NCI-H526 treated with DMSO at 0.1 percent for 48 hours (cell line): ENCODE measurements at regions not wholly inside any gene's neighbourhood (a gene's known extent, or its start where the extent isn't known, plus 50 kb on each side); places are given as distances from the start of the nearest gene placed in this dataset.
A peak's percentile ranks its signal among the peaks of the same experiment; 100 is the strongest.

Experiments
- DNase-seq: peaks from one replicate; lab custom pipeline; 2025; lab: John Stamatoyannopoulos, UW

DNA sequence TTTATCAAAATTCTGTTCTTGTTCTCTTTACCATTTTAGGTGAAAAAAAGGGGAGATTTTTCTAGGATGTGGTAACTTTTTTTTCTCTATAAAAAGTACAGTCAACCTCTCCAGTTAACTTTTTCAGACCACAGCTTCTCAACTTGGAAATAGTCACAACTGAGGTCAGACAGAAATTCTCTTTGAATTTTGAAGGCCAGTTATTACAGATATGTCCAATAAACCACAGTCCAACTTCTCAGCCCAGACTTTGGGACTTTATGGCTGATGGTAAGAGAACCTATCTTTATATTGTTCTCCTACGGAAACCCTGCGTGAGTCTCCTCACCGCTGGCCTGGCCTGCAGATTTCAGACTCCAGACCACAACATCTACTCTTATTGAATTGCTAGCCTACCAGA, 176.7 kb downstream of the DACT1 start:
- no peak for DNase-seq

DNA sequence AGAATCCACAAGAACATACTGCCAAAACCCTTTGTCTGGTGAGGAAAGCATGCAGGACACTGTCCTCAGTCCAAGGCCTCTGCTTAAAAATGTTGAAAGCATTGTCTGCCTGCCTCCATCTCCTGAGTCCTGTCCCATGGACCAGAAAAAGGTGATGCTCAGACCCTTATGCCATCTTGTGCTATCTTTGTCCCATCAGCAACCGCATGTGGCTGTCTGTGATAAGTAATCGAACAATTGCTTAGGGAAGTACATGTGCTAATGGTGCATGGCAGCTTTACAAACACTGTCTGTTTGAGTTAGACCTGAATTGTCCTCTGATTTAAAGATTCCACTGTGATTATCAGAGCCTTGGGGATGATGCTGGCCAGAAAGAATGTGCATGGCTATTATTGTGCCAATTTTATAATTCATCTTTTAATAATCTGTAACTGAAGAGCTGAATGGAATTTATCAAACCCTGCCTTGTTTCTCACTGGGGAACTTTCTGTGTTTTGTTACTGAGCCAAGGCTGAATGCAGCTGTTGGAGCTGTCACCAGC, 177.5 kb downstream of the DACT1 start:
- no peak for DNase-seq

DNA sequence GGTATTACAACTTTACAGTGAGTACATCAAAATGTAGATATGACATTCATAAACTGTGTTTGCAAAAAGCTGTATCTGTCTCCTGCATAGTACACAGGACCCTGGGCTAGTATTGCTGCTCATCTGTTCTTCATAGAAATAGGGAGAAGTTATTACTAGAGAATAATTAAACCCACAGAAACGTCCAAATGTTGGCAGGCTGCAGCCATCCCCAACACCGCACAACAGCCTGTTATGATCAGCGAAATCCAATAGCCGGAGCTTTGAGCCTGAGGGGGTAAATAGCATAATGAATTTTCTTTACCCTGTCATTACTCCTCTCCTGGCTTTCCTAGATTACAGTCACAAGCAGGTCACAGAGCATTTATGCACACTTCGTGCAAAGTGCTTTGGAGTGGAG, 178.0 kb downstream of the DACT1 start:
- DNase-seq, result no peak

DNA sequence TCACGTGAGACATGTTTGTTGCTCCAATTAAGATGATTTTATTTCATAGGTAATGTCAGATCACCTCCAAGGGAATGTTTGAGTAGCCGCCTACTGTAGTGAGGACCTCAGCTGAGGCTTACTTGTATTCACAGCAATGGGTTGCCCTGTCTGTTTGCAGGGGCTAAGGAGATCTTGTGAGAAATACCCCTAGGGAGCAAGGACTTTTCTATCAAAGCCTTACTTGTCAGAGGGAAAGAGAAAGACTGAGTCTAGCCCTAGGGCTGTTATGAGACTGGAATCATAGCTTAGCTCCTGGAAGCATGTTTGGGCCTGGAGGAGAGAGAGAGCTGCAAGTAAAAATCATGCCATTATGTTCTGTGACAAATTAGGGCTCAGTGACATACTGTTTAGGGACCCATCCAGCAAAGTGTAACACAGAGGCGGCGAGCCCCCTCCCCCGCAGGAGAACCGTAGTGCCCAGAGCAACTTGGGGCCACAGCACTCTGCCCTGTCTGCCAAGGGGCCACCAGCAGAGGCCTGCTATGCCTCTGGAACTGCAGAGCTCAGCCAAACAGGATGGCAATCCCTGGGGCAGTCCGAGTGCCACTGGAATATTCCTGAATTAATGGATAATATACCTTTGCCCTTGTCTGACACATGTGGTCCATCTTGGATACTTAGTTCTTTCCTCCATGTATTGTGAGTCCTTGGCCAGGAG, 178.8 kb downstream of the DACT1 start:
- no peak for DNase-seq

DNA sequence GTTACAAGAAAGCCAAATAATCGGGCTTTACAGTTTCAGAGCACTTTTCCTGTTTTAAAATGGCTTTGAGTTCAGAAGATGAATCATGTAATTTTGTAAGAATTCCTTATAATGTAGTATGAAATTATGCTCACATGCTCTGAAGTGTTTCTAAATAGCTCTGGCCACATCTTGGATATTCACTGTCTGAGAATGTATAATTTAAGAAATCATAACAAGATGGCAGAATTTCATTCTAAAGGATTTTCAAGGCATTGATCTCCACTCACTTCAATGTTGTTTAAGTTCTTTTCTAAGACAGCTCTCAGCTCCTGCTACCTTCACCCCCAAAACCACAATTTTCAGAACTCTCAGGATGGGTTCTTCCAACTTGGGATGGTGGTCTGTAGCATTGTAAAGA, 180.1 kb downstream of the DACT1 start:
- DNase-seq, result no peak

DNA sequence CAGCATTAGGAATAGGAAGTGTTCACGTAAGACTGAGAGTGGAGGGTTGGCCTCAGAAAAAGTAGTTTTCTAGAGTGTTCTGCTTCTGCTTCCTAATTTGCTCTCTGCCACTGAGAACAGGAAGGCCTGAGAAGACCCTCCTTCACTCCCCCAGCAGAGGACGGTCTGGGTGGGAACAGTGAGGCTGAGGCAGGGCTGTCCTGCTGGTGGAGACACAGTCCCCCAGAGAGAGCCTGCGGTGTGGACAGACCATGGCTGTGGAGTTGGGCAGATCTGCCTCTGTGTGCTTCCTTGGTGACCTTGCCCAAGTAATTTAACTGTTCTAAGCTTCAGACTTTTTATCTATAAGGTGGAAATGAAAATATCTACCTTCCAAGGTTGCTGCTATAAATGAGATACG, 182.3 kb downstream of the DACT1 start:
- no peak for DNase-seq

DNA sequence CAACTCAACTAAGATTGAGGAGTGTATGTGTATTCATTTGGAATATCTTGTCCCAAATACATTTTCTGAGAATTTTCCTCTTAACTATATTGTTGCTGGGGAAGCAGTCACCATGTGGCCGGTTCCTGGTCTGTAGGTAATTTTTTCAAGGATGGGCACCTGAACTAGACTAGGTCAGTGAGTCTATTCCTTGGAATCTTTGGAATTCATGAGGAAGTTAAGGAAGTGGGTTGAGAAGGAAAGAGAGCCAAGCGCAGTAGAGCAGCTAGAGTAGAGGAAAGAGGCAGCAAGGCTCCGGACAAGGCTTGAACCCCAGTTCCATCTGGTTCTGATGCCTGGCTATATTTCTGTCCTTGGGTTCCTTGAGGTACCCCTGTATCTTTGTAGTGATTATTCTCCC, 183.7 kb downstream of the DACT1 start:
- no peak for DNase-seq

DNA sequence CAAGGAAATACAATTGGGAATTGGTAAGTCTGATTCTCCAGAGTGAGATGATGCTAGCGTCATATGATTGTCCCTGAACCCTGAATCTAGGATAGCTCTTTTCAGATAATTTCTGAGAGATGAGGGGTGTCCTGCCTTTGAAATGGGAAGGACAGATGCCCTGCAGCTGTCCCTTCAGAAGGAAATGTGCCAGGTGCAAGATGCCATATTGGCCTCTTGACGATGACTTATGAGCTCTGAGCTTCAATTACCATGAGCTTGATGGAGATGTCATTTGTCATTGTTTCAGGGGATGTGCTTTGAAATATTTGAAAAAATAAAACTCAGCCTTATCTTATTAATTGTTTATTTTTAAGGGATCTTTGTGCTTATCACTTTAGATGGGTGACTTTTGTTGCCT, 185.1 kb downstream of the DACT1 start:
- no peak for DNase-seq

DNA sequence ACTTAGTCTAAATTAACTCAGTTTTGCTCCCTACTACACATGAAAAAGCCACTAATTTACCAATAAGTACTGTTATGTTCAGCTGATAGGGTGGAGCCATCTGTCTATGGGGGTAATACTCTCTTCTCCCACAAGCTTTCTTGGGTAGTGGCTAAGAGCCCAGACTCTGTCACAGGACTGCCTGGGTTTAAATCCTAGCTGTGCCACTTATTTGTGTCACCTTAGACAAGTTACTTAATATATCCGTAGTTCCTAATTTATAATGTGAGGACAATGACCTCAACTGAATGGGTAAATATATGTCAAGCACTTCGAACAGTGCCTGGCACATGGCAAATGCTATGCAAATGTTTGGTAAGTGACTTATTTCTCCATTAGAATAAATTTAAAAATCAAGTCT, 185.6 kb downstream of the DACT1 start:
- DNase-seq, result no peak

DNA sequence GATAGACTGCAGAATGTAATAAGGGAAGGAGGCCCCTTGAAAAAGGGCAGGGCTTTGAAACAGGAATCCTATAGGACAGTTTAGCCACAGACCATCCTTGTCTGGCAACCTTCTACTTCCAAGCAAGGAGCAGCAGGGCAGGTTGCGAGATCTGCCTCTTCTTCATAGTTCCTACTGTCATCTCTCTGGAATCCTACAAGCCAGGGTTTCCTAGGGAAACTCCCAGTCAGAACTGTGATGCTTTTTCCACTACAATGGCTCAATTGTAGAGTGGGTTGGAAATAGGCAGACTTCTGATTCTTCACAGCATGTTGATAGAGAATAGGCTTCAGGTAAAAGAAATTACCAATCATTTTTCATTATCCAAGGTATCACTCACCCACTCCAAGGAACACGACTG, 186.3 kb downstream of the DACT1 start:
- DNase-seq, result no peak

DNA sequence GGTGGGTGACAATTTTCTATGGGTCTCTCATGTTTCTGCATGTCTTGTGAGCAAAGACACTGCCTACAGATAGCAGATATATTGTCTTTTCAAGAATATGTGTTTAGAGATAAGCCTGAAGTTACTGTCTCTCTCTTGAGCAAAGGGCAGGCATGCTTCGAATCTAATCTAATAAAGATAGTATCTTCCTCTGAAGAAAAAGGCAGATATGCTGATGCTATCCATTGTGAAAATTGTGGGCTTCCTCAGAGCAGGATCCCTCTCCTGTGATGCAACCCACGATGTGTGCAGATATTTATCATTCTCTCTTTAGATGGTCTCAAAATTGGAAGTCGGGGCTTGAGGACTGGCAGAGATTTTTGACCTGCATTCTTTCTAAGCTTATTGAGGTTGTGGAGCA, 187.0 kb downstream of the DACT1 start:
- no peak for DNase-seq

DNA sequence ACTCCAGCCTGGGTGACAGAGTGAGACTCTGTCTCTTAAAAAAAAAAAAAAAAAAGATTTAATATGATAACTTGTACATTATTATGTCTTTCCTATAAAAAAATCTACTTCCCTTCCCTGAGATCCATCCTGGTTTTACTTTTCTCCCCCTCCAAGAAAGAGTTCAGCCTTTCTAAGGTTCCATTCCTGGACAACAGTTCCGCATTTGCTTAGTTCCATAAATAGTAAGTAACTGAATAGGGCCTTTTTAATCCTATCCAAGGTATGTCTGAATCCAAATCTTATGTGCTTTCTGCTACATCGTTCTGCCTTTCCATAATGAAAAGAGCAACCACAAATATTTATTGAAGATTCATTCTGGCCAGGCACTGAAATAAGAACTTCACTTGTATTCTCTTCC, 187.8 kb downstream of the DACT1 start:
- DNase-seq, result no peak

DNA sequence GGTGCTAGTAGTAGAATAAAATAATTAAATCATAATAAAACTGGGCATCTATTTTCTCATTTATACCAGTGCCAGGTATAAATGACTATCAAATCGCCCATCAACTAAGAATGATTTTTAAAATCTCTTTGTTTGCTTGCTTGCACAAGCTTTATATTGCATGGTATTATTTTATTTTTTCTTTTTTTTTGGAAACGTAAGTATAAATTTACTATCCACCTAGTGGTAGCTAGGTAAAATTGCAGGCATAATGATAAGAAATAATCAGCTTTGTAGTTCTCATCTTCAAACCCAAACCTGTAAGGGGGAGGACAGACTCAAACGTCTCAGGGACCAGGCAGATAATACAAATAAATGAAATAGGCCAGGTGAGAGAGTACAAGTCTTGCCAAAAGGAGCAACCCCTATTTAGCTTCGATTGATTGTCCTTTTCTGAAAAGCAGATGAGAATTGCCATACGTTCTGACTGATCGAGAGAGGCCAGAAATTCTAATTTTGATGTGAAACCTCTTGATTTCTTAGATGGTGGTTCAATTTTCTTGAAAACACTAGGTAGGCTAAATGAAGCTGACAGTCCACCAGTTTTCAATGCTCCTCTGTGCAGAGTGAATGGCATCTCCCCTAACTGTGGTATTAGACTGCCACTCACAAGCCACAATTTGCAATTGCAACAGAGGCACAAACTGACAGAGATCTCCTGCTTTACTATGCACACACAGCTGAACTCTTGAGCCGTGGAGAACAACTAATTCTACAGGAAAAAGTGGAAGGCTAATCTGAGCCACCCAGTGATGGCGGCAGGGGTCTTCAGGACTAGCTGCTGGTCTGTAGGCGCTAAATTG, 189.3 kb downstream of the DACT1 start:
- DNase-seq, result peak; percentile 38

DNA sequence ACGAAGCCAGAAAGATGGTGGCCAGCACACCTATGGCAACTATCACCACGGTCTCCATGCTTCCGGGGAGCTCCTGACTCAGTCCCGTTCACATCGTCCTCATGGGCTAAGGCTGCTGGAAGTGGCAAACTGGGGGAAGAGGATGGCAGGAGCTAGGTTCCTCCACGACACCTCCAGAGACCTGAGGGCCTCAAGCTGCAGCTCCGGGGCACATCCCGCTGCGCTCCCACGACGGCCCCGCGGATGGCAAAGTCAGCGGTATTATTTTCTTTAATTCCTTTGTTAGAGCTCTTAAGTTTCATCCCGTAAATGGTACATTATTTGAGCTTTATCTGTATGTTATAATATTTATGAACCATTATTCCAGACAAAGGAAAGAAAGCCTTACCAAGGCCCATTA, 190.5 kb downstream of the DACT1 start:
- no peak for DNase-seq

DNA sequence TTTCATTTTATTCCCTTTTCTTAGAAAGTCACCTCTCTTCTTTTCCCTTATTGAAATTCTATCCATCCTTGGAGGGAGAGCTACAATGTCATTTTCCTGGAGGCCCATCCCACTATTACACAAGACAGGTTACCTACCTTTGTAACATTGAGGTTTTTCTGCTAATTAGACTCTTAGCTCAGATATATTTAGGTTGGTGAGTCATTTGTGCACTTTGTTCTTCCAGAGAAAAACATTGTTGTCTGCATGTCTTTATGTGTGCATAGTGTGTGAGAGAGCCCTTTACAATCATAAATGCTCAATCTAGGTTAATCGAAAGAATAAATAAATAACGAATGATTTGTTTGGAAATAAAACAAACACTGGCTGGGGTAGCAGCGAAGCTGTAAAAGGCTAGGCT, 191.8 kb downstream of the DACT1 start:
- DNase-seq, result no peak

DNA sequence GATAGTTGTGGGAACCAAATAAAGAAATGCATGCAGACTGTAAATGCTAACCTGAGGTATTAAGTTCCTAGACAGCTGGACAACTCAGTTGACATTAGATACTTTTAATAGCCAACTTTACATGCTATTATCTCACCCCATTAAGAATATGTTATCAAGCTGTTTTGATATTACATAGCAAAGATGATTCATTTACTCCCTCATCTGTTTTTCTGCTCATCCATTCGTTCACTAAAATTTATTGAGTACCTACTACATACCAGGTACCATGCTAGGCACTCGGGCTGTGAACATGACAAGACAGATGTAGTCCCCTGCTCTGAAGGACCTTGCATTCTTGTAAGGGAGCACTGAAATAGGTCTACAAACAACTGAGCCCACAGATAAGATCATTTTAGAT, 192.4 kb downstream of the DACT1 start:
- DNase-seq, result no peak

DNA sequence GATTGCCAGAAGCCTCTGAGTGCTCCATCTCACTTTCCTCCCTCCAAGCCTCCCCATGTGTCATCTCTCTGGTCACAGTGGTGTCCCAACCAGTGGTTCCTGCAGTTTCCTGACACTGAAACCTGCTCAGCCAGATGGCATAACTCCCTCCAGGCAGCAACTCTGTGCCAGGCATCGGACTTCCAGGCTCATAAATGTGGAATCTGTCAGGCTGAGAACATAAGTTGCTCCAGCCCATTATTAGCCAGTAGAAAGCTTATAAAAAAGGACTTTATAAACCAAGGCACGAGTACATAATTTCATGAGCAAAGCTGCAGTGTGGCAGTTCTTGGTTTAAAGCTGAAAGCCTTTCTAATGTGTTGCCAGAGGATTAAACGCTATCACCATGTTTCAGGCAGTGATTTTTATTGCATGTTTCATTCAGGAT, 194.3 kb downstream of the DACT1 start:
- DNase-seq, result no peak

DNA sequence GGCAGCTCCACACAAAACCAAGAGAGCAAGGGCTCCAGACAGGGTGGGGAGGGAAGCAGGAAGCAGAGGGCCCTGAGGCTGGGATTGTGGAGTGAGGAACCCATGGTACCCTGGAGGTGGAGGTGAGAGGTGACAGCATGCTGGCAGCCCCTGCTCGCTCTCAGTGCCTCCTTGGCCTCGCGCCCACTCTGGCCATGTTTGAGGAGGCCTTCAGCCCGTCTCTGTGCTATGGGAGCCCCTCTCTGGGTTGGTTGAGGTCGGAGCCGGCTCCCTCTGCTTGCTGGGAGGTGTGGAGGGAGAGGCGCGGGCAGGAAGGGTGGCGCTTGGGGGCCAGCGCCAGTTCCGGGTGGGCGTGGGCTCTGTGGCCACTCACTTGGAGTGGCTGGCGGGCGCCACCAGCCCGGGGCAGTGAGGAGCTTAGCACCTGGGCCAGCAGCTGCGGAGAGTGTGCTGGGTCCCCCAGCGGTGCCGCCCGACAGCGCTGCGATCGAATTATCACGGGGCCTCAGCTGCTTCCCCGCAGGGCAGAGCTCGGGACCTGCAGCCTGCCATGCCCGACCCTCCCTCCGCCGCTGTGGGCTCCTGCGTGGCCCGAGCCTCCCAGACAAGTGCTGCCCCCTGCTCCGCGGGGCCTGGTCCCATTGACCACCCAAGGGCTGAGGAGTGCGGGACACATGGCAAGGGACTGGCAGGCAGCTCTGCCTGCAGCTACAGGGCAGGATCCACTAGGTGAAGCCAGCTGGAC, 196.0 kb downstream of the DACT1 start:
- DNase-seq, result no peak

DNA sequence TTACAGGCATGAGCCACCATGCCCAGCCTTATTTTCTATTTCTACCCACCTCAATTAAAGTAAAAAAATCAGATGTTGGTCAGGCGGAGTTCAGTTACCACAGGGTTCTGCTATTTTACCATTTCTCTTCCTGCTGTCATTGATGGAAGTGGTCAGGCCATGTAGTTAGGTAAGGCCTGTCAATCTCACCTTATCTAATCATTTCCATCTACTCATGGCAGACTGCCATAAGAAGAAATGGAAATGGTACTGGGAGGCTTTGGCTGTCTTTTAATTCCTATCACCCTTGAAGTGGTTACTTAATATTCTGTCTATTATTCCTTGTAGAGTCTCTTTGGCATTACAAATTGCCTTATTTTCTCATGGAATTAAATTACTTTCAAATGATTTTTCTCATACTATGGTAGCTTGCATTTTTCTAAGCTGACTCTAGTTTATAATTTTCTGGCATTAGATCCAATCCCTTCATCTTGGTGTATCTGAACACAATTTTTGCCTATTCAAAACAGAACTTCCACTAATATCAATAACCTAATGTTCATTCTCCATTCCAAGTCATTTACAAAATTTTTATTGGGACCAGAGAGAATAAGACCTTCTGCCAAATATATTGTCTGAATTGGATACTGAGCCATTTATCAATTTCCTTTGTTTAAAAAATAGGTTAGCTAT, 198.7 kb downstream of the DACT1 start:
- no peak for DNase-seq

DNA sequence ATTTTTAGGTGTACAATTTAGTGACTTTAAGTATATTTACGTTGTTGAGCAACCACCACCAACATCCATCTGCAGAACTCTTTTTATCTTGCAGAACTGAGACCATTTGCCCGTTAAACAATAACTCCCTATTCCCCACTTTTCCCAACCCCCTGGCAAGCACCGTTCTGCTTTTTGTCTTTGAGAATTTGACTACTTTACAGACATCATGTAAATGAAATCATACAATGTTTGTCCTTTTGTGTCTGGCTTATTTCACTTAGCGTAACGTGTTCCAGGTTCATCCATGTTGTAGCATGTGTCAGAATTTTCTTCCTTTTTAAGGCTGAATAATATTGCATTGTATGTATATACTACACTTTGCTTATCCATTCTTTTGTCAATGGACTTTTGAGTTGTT, 201.5 kb downstream of the DACT1 start:
- DNase-seq, result no peak

DNA sequence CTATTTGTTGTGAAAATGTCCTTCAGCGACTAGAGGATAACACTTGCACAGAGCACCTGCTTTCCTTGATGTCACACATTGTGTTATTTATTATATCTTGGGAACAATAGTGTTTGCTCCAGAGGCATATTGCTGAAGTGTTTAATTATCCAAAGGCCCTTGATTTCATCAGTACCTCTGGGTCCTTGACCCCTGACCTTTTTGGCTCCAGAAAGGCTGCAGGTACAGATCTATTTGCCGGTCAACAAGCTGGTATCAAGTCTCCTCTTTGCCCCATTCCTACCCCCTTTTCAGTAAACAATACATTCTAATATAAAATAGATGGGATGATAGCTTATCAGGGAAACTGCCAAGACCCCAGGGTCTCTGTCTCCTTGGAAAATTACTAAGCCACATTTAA, 206.8 kb downstream of the DACT1 start:
- no peak for DNase-seq
